ENCODE measurements at regions not wholly inside any gene's neighbourhood (a gene's known extent, or its start where the extent isn't known, plus 50 kb on each side); places are given as distances from the start of the nearest gene placed in this dataset.

- Histone ChIP-seq H3K9me3 (replicated peaks; ENCODE audit: insufficient read depth, low read length) (no peaks in the 10 kb centered on the region), H3K36me3 (replicated peaks; ENCODE audit: insufficient read depth, low read length) (no peaks in the 10 kb centered on the region), H3K27me3 (replicated peaks; ENCODE audit: insufficient read depth, low read length) (peaks cover 62% of the 10 kb centered on the region), H3K4me2 (ENCODE audit: low read depth, low read length) (no peak overlapping the region), H3K27ac (ENCODE audit: low read length) (no peak overlapping the region), H3K4me3 (ENCODE audit: low read length) (no peak overlapping the region), H4K20me1 (ENCODE audit: insufficient read depth, low read length) (no peaks in the 10 kb centered on the region), H3F3A (ENCODE audit: insufficient read depth, low read length) (no peaks in the 10 kb centered on the region), H3K79me2 (ENCODE audit: low read length) (no peaks in the 10 kb centered on the region), H3K4me1 (ENCODE audit: low read length) (no peaks in the 10 kb centered on the region), H3K9ac (ENCODE audit: low read length) (no peak overlapping the region), H2AFZ (ENCODE audit: low read length) (no peak overlapping the region), H3K9me2 (replicated peaks; ENCODE audit: insufficient read depth, low read length) (no peaks in the 10 kb centered on the region)
- no peak for DNase-seq
- TF ChIP-seq EZH2phosphoT487 (IDR thresholded peaks at IDR 0.05; ENCODE audit: low read length) = no peak
Observed at GRCh38 chr19:30742406-30742938, 370.3 kb downstream of the ZNF536 start.

GRCh38 chr19:30741566-30741965, 369.4 kb downstream of the ZNF536 start:
- Histone ChIP-seq H3K9me2 (replicated peaks; ENCODE audit: insufficient read depth, low read length) (no peaks in the 10 kb centered on the region), H3K9me3 (replicated peaks; ENCODE audit: insufficient read depth, low read length) (no peaks in the 10 kb centered on the region), H3K79me2 (ENCODE audit: low read length) (no peaks in the 10 kb centered on the region), H2AFZ (ENCODE audit: low read length) (no peak overlapping the region), H3F3A (ENCODE audit: insufficient read depth, low read length) (no peaks in the 10 kb centered on the region), H3K27ac (ENCODE audit: low read length) (no peak overlapping the region), H3K4me3 (ENCODE audit: low read length) (no peak overlapping the region), H3K36me3 (replicated peaks; ENCODE audit: insufficient read depth, low read length) (no peaks in the 10 kb centered on the region), H4K20me1 (ENCODE audit: insufficient read depth, low read length) (no peaks in the 10 kb centered on the region), H3K9ac (ENCODE audit: low read length) (no peak overlapping the region), H3K4me1 (ENCODE audit: low read length) (no peaks in the 10 kb centered on the region), H3K27me3 (replicated peaks; ENCODE audit: insufficient read depth, low read length) (peaks cover 62% of the 10 kb centered on the region), H3K4me2 (ENCODE audit: low read depth, low read length) (no peak overlapping the region)
- no peak for DNase-seq
- TF ChIP-seq CTCF (IDR thresholded peaks at IDR 0.05; ENCODE audit: low read length) = no peak
- TF ChIP-seq EZH2phosphoT487 (IDR thresholded peaks at IDR 0.05; ENCODE audit: low read length) = no peak
- TF ChIP-seq EZH2 (optimal IDR thresholded peaks at IDR 0.05; ENCODE audit: low read depth, low read length) = no peak

GRCh38 chr19:30739394-30739793, 367.2 kb downstream of the ZNF536 start:
- Histone ChIP-seq H3K27me3 (replicated peaks; ENCODE audit: insufficient read depth, low read length) (peaks cover 58% of the 10 kb centered on the region), H3K36me3 (replicated peaks; ENCODE audit: insufficient read depth, low read length) (no peaks in the 10 kb centered on the region), H3K27ac (ENCODE audit: low read length) (no peak overlapping the region), H3K9ac (ENCODE audit: low read length) (no peak overlapping the region), H3K79me2 (ENCODE audit: low read length) (no peaks in the 10 kb centered on the region), H3K4me1 (ENCODE audit: low read length) (no peaks in the 10 kb centered on the region), H3K9me2 (replicated peaks; ENCODE audit: insufficient read depth, low read length) (no peaks in the 10 kb centered on the region), H3K9me3 (replicated peaks; ENCODE audit: insufficient read depth, low read length) (no peaks in the 10 kb centered on the region), H2AFZ (ENCODE audit: low read length) (no peak overlapping the region), H3K4me2 (ENCODE audit: low read depth, low read length) (no peak overlapping the region), H3K4me3 (ENCODE audit: low read length) (no peak overlapping the region), H4K20me1 (ENCODE audit: insufficient read depth, low read length) (no peaks in the 10 kb centered on the region), H3F3A (ENCODE audit: insufficient read depth, low read length) (no peaks in the 10 kb centered on the region)
- no peak for DNase-seq
- no peak for TF ChIP-seq EZH2 (optimal IDR thresholded peaks at IDR 0.05; ENCODE audit: low read depth, low read length)
- no peak for TF ChIP-seq EZH2phosphoT487 (IDR thresholded peaks at IDR 0.05; ENCODE audit: low read length)
- TF ChIP-seq CTCF (IDR thresholded peaks at IDR 0.05; ENCODE audit: low read length) = no peak

- Histone ChIP-seq H3K9me3 (replicated peaks; ENCODE audit: insufficient read depth, low read length) (no peaks in the 10 kb centered on the region), H3K9me2 (replicated peaks; ENCODE audit: insufficient read depth, low read length) (no peaks in the 10 kb centered on the region), H3K4me2 (ENCODE audit: low read depth, low read length) (no peak overlapping the region), H3K4me3 (ENCODE audit: low read length) (no peak overlapping the region), H2AFZ (ENCODE audit: low read length) (no peak overlapping the region), H3K36me3 (replicated peaks; ENCODE audit: insufficient read depth, low read length) (no peaks in the 10 kb centered on the region), H3K27me3 (replicated peaks; ENCODE audit: insufficient read depth, low read length) (peaks cover 57% of the 10 kb centered on the region), H4K20me1 (ENCODE audit: insufficient read depth, low read length) (no peaks in the 10 kb centered on the region), H3F3A (ENCODE audit: insufficient read depth, low read length) (no peaks in the 10 kb centered on the region), H3K27ac (ENCODE audit: low read length) (no peak overlapping the region), H3K79me2 (ENCODE audit: low read length) (no peaks in the 10 kb centered on the region), H3K9ac (ENCODE audit: low read length) (no peak overlapping the region), H3K4me1 (ENCODE audit: low read length) (no peaks in the 10 kb centered on the region)
- TF ChIP-seq EZH2phosphoT487 (IDR thresholded peaks at IDR 0.05; ENCODE audit: low read length) (no peak), EZH2 (optimal IDR thresholded peaks at IDR 0.05; ENCODE audit: low read depth, low read length) (no peak), CTCF (IDR thresholded peaks at IDR 0.05; ENCODE audit: low read length) (no peak)
- DNase-seq = no peak
Observed at GRCh38 chr19:30738047-30738446, 365.9 kb downstream of the ZNF536 start.

Data from MM.1S (cell line).